CD4-positive, alpha-beta T cell (primary cell): ENCODE measurements at regions not wholly inside any gene's neighbourhood (a gene's known extent, or its start where the extent isn't known, plus 50 kb on each side); places are given as distances from the start of the nearest gene placed in this dataset.

Experiments used
- ATAC-seq: fragments of 200-7000 bp; cut with Tn5 transposase; one replicate; pipeline ENCODE4 v1.10.0; 2022; ENCODE audit warnings: mild to moderate bottlenecking; ENCODE audit not compliant: poor library complexity
- CTCF ChIA-PET: fragments of 350-600 bp; sonication (Branson Sonifier 250); formaldehyde crosslinking; loops from one replicate; lab custom pipeline; 2021; ENCODE audit warnings: antibody characterized with exemption, inconsistent platforms; lab: Charles Lee
- POLR2A ChIA-PET: fragments of 350-600 bp; sonication (Branson Sonifier 250); formaldehyde crosslinking; loops from one replicate; lab custom pipeline; 2021; ENCODE audit warnings: antibody characterized with exemption, inconsistent platforms; lab: Charles Lee
- DNase-seq, 14 experiments: peaks; one replicate each; pipeline ENCODE4 v3.0.0-alpha.2; 2013 to 2020; ENCODE audit warnings: mixed read lengths in 2 of 14
- H3K27ac ChIP-seq, 2 donors: one replicate each; pipeline versions ENCODE4 v1.5.1 to v1.7.0; 2013; ENCODE audit warnings: low read length in 2 of 2, low read depth in 1 of 2, mild to moderate bottlenecking in 1 of 2
- H3K27me3 ChIP-seq, 2 experiments: 1 replicate in 1 of 2; 2 replicates in 1 of 2; pipeline versions ENCODE4 v1.6.1 to v1.7.0; 2013; ENCODE audit warnings: low read length in 2 of 2, control low read depth in 1 of 2, mild to moderate bottlenecking in 1 of 2, moderate library complexity in 1 of 2; ENCODE audit not compliant: insufficient read depth in 2 of 2, control insufficient read depth in 1 of 2
- H3K36me3 ChIP-seq: one replicate; pipeline ENCODE4 v1.6.1; 2013; ENCODE audit warnings: low read length, control low read depth; ENCODE audit not compliant: insufficient read depth
- H3K4me1 ChIP-seq: one replicate; pipeline ENCODE4 v1.6.1; 2013; ENCODE audit warnings: low read length, control low read depth; ENCODE audit not compliant: insufficient read depth
- H3K4me3 ChIP-seq: one replicate; pipeline ENCODE4 v1.5.1; 2013; ENCODE audit warnings: mild to moderate bottlenecking, low read length, moderate library complexity
- H3K9me3 ChIP-seq, 2 experiments: 1 replicate in 1 of 2; 2 replicates in 1 of 2; pipeline versions ENCODE4 v1.6.1 to v1.7.0; 2013; ENCODE audit warnings: low read length in 2 of 2, mild to moderate bottlenecking in 2 of 2, control low read depth in 1 of 2, moderate library complexity in 1 of 2; ENCODE audit not compliant: control insufficient read depth in 1 of 2, insufficient read depth in 1 of 2
- H3K27ac Mint-ChIP-seq: one replicate; pipeline ENCODE4 v1.8.0; 2020; ENCODE audit warnings: mixed read lengths
- H3K27me3 Mint-ChIP-seq: one replicate; pipeline ENCODE4 v1.8.0; 2021; ENCODE audit warnings: mixed read lengths
- H3K36me3 Mint-ChIP-seq: one replicate; pipeline ENCODE4 v1.8.0; 2021; ENCODE audit warnings: low read depth, mixed read lengths
- H3K4me1 Mint-ChIP-seq: one replicate; pipeline ENCODE4 v1.8.0; 2021; ENCODE audit warnings: low read depth, mixed read lengths
- H3K4me3 Mint-ChIP-seq: one replicate; pipeline ENCODE4 v1.8.0; 2020; ENCODE audit warnings: mild to moderate bottlenecking, mixed read lengths
- H3K9me3 Mint-ChIP-seq: one replicate; pipeline ENCODE4 v1.8.0; 2020; ENCODE audit warnings: mixed read lengths
- intact Hi-C, 2 experiments: fragments of 100-400 bp; cut with DNase I in 1 of 2; cut with micrococcal nuclease in 1 of 2; formaldehyde crosslinking; loops; one replicate each; pipeline versions ENCODE4 v1.15.1 to v1.9.0; 2023 to 2025; cut with DNase I, micrococcal nuclease
- TF ChIP-seq, protein P1 (sequence below): fragments of 200-600 bp; IDR thresholded peaks from one replicate; pipeline ENCODE4 v1.8.0; 2022; ENCODE audit warnings: antibody characterized with exemption, mild to moderate bottlenecking

DNA sequence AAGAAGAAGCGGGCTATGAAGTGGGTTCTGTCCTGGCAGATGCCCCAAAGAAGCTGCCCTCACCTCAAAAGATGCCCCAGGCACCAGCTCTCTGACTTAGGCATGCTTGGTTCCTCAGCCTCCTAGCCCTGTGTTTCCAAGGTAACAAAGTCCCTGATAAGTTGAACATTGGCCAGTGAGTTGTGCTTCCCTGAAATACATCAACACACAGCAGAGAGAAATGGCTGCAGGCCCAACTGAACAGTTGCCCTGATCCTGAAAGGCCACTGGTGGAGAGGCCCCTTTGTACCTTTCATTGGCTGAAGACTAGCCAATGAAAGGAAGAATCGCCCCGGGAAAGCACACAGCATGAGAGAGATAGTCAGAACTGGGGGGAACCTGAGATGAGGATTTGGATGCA is 169.9 kb upstream of the CTNNB1 start:
- H3K27ac ChIP-seq, result no peak overlapping the region
- TF ChIP-seq, protein P1, sequence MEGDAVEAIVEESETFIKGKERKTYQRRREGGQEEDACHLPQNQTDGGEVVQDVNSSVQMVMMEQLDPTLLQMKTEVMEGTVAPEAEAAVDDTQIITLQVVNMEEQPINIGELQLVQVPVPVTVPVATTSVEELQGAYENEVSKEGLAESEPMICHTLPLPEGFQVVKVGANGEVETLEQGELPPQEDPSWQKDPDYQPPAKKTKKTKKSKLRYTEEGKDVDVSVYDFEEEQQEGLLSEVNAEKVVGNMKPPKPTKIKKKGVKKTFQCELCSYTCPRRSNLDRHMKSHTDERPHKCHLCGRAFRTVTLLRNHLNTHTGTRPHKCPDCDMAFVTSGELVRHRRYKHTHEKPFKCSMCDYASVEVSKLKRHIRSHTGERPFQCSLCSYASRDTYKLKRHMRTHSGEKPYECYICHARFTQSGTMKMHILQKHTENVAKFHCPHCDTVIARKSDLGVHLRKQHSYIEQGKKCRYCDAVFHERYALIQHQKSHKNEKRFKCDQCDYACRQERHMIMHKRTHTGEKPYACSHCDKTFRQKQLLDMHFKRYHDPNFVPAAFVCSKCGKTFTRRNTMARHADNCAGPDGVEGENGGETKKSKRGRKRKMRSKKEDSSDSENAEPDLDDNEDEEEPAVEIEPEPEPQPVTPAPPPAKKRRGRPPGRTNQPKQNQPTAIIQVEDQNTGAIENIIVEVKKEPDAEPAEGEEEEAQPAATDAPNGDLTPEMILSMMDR, result no peak
- no peak overlapping the region for H3K4me3 ChIP-seq
- no peaks in the 10 kb centered on the region for H3K4me1 Mint-ChIP-seq
- DNase-seq (no peak), ATAC-seq (no peak)
- H3K36me3 ChIP-seq, result no peaks in the 10 kb centered on the region
- H3K27ac Mint-ChIP-seq, result no peak overlapping the region
- no peaks in the 10 kb centered on the region for H3K4me1 ChIP-seq
- CTCF ChIA-PET, result no interaction called here
- POLR2A ChIA-PET, result no interaction called here
- H3K4me3 Mint-ChIP-seq, result no peak overlapping the region
- H3K27me3 Mint-ChIP-seq, result peaks cover 21% of the 10 kb centered on the region
- H3K27me3 ChIP-seq, result peaks cover 5% of the 10 kb centered on the region in 2 experiments
- intact Hi-C loops, result no loop called here
- H3K36me3 Mint-ChIP-seq, result no peaks in the 10 kb centered on the region
- H3K9me3 Mint-ChIP-seq, result no peaks in the 10 kb centered on the region
- H3K9me3 ChIP-seq, result no peaks in the 10 kb centered on the region

GRCh38 chr3:41030220-41030619 is 169.1 kb upstream of the CTNNB1 start:
- H3K4me3 Mint-ChIP-seq, result no peak overlapping the region
- Histone ChIP-seq H3K9me3 (no peaks in the 10 kb centered on the region), H3K27me3 (peaks cover 5% of the 10 kb centered on the region in 2 experiments), H3K4me3 (no peak overlapping the region), H3K36me3 (no peaks in the 10 kb centered on the region), H3K27ac (no peak overlapping the region), H3K4me1 (no peaks in the 10 kb centered on the region)
- DNase-seq (no peak), ATAC-seq (no peak)
- no peaks in the 10 kb centered on the region for H3K9me3 Mint-ChIP-seq
- no peaks in the 10 kb centered on the region for H3K4me1 Mint-ChIP-seq
- intact Hi-C loops, result no loop called here
- no peak overlapping the region for H3K27ac Mint-ChIP-seq
- POLR2A ChIA-PET, result no interaction called here
- peaks cover 23% of the 10 kb centered on the region for H3K27me3 Mint-ChIP-seq
- H3K36me3 Mint-ChIP-seq, result no peaks in the 10 kb centered on the region
- TF ChIP-seq, protein P1, result no peak
- CTCF ChIA-PET, result no interaction called here

- intact Hi-C loops, result no loop called here
- H3K36me3 ChIP-seq, result no peaks in the 10 kb centered on the region
- peaks cover 5% of the 10 kb centered on the region in 2 experiments for H3K27me3 ChIP-seq
- Mint-ChIP-seq H3K27me3 (peaks cover 23% of the 10 kb centered on the region), H3K36me3 (no peaks in the 10 kb centered on the region), H3K4me3 (no peak overlapping the region), H3K27ac (no peak overlapping the region), H3K9me3 (no peaks in the 10 kb centered on the region), H3K4me1 (no peaks in the 10 kb centered on the region)
- H3K4me1 ChIP-seq, result no peaks in the 10 kb centered on the region
- TF ChIP-seq, protein P1, result no peak
- no peak overlapping the region for H3K27ac ChIP-seq
- POLR2A ChIA-PET, result no interaction called here
- CTCF ChIA-PET, result no interaction called here
- ATAC-seq (no peak), DNase-seq (no peak)
- H3K4me3 ChIP-seq, result no peak overlapping the region
- no peaks in the 10 kb centered on the region for H3K9me3 ChIP-seq
Observed at GRCh38 chr3:41031401-41031800, 167.9 kb upstream of the CTNNB1 start.
